H1 (cell line): ENCODE measurements at regions not wholly inside any gene's neighbourhood (a gene's known extent, or its start where the extent isn't known, plus 50 kb on each side); places are given as distances from the start of the nearest gene placed in this dataset.

Source experiments
- CTCF ChIA-PET: fragments of 300-600 bp; sonication (Branson Sonifier 250); formaldehyde crosslinking; loops from one replicate; lab custom pipeline; 2021; ENCODE audit not compliant: partially characterized antibody; lab: Charles Lee
- POLR2A ChIA-PET: fragments of 300-600 bp; sonication (Branson Sonifier 250); formaldehyde crosslinking; loops from one replicate; lab custom pipeline; 2021; ENCODE audit warnings: inconsistent platforms; ENCODE audit not compliant: partially characterized antibody; lab: Charles Lee
- DNase-seq, 2 experiments: peaks; one replicate each; pipeline versions ENCODE4 v3.0.0 to v3.0.0-alpha.2; 2010 to 2022; ENCODE audit warnings: low spot score in 2 of 2, low read depth in 1 of 2, mixed read lengths in 1 of 2
- FAIRE-seq: peaks from 2 replicates; lab custom pipeline; 2011; peaks lifted over from hg19 to GRCh38; lab: Jason Lieb, UNC
- H2AFZ ChIP-seq: 2 replicates; pipeline ENCODE4 v1.8.1; 2012; ENCODE audit warnings: low read length, inconsistent platforms
- H2AK5ac ChIP-seq: 2 replicates; pipeline ENCODE4 v1.6.1; 2013; ENCODE audit warnings: low read depth, low read length
- H2BK120ac ChIP-seq: replicated peaks from 2 replicates; pipeline ENCODE3; 2013; ENCODE audit warnings: low read depth, low read length, inconsistent platforms
- H2BK12ac ChIP-seq: 2 replicates; pipeline ENCODE4 v1.6.1; 2013; ENCODE audit warnings: low read depth, low read length
- H2BK15ac ChIP-seq: 2 replicates; pipeline ENCODE4 v1.6.1; 2013; ENCODE audit warnings: low read length
- H2BK20ac ChIP-seq: 2 replicates; pipeline ENCODE4 v1.6.1; 2013; ENCODE audit warnings: low read length
- H2BK5ac ChIP-seq: 2 replicates; pipeline ENCODE4 v1.6.1; 2013; ENCODE audit warnings: low read depth, low read length
- H3K14ac ChIP-seq: 2 replicates; pipeline ENCODE4 v1.6.1; 2013; ENCODE audit warnings: inconsistent platforms; ENCODE audit not compliant: insufficient read length
- H3K18ac ChIP-seq: 2 replicates; pipeline ENCODE4 v1.6.1; 2013; ENCODE audit warnings: low read length; ENCODE audit errors: extremely low read depth
- H3K23ac ChIP-seq: 2 replicates; pipeline ENCODE4 v1.6.1; 2013; ENCODE audit warnings: inconsistent platforms; ENCODE audit not compliant: insufficient read length
- H3K23me2 ChIP-seq: 2 replicates; pipeline ENCODE4 v1.6.1; 2013; ENCODE audit warnings: low read depth, low read length
- H3K27ac ChIP-seq: 2 replicates; pipeline ENCODE4 v1.6.1; 2011; ENCODE audit warnings: low read depth, low read length, inconsistent platforms
- H3K27me3 ChIP-seq, 4 experiments: replicated peaks in 1 of 4; 1 replicate in 1 of 4; 2 replicates in 3 of 4; pipeline versions ENCODE4 v1.6.1 to v1.8.1; 2011 to 2013; ENCODE audit warnings: low read length in 3 of 4, mild to moderate bottlenecking in 3 of 4, inconsistent platforms in 2 of 4, mixed read lengths in 2 of 4, moderate library complexity in 1 of 4; ENCODE audit not compliant: control insufficient read depth in 3 of 4, insufficient read depth in 3 of 4; ENCODE audit errors: extremely low read depth in 1 of 4
- H3K36me3 ChIP-seq, 4 experiments: 2 replicates each; pipeline versions ENCODE4 v1.6.1 to v1.8.1; 2011 to 2013; ENCODE audit warnings: mild to moderate bottlenecking in 4 of 4, low read length in 3 of 4, moderate library complexity in 2 of 4, control low read depth in 1 of 4, inconsistent platforms in 1 of 4; ENCODE audit not compliant: insufficient read depth in 4 of 4, control insufficient read depth in 2 of 4
- H3K4ac ChIP-seq: replicated peaks from 2 replicates; pipeline ENCODE3; 2013; ENCODE audit warnings: low read length, low read depth, mixed read lengths, inconsistent platforms; ENCODE audit not compliant: insufficient read length
- H3K4me1 ChIP-seq, 4 experiments: replicated peaks in 1 of 4; 1 replicate in 1 of 4; 2 replicates in 3 of 4; pipeline versions ENCODE4 v1.6.1 to v1.8.1; 2011 to 2013; ENCODE audit warnings: low read length in 3 of 4, inconsistent platforms in 2 of 4, mixed read lengths in 1 of 4; ENCODE audit not compliant: insufficient read depth in 4 of 4, control insufficient read depth in 3 of 4
- H3K4me2 ChIP-seq, 2 experiments: 2 replicates each; pipeline versions ENCODE4 v1.6.1 to v1.8.1; 2011 to 2013; ENCODE audit warnings: low read depth in 2 of 2, low read length in 2 of 2, control low read depth in 1 of 2, inconsistent platforms in 1 of 2, mild to moderate bottlenecking in 1 of 2; ENCODE audit not compliant: insufficient read depth in 1 of 2
- H3K4me3 ChIP-seq, 4 experiments: fragments of 200-600, 300-600 bp in 1 of 4; sonication (generic), shearing (Covaris generic), sonication (Bioruptor Twin) in 1 of 4; 2 replicates each; pipeline versions ENCODE4 v1.5.1 to v1.8.1; 2011 to 2016; ENCODE audit warnings: low read length in 4 of 4, low read depth in 3 of 4, control low read depth in 2 of 4, inconsistent platforms in 2 of 4, mild to moderate bottlenecking in 2 of 4, mixed read lengths in 1 of 4, moderate library complexity in 1 of 4; ENCODE audit not compliant: insufficient read depth in 2 of 4; ENCODE audit errors: extremely low read depth in 1 of 4
- H3K56ac ChIP-seq: replicated peaks from 2 replicates; pipeline ENCODE3; 2013; ENCODE audit warnings: low read depth, mild to moderate bottlenecking, mixed read lengths, low read length, inconsistent platforms; ENCODE audit not compliant: insufficient read length
- H3K79me1 ChIP-seq: 2 replicates; pipeline ENCODE4 v1.6.1; 2013; ENCODE audit warnings: low read depth, low read length, control low read depth
- H3K79me2 ChIP-seq, 2 experiments: 2 replicates each; pipeline versions ENCODE4 v1.6.1 to v1.8.1; 2012 to 2013; ENCODE audit warnings: low read length in 2 of 2, mild to moderate bottlenecking in 2 of 2, inconsistent platforms in 1 of 2; ENCODE audit not compliant: insufficient read depth in 2 of 2, control insufficient read depth in 1 of 2
- H3K9ac ChIP-seq, 4 experiments: replicated peaks in 1 of 4; 1 replicate in 1 of 4; 2 replicates in 3 of 4; pipeline versions ENCODE4 v1.6.1 to v1.8.1; 2011 to 2013; ENCODE audit warnings: low read depth in 3 of 4, low read length in 3 of 4, control low read depth in 2 of 4, mild to moderate bottlenecking in 2 of 4, moderate library complexity in 2 of 4, inconsistent platforms in 1 of 4; ENCODE audit errors: extremely low read depth in 1 of 4
- H3K9me3 ChIP-seq, 2 experiments: 2 replicates each; pipeline versions ENCODE4 v1.6.1 to v1.8.1; 2012 to 2013; ENCODE audit warnings: mild to moderate bottlenecking in 2 of 2, moderate library complexity in 2 of 2, control low read depth in 1 of 2, inconsistent platforms in 1 of 2, low read depth in 1 of 2, low read length in 1 of 2, mixed read lengths in 1 of 2; ENCODE audit not compliant: insufficient read depth in 2 of 2
- H4K20me1 ChIP-seq, 2 experiments: replicated peaks in 1 of 2; 2 replicates each; pipeline versions ENCODE3 to v1.8.1; 2011 to 2013; ENCODE audit warnings: inconsistent platforms in 2 of 2, low read length in 2 of 2, mild to moderate bottlenecking in 1 of 2; ENCODE audit not compliant: insufficient read depth in 2 of 2, control insufficient read depth in 1 of 2
- H4K5ac ChIP-seq: 2 replicates; pipeline ENCODE4 v1.6.1; 2013; ENCODE audit warnings: low read length, low read depth, mixed read lengths, inconsistent platforms; ENCODE audit not compliant: insufficient read length
- H4K8ac ChIP-seq: 2 replicates; pipeline ENCODE4 v1.8.0; 2013; ENCODE audit warnings: mild to moderate bottlenecking, moderate library complexity, low read length, inconsistent platforms; ENCODE audit not compliant: insufficient read depth; ENCODE audit errors: extremely low read depth
- H4K91ac ChIP-seq: replicated peaks from 2 replicates; pipeline ENCODE3; 2013; ENCODE audit warnings: low read length, mixed read lengths, inconsistent platforms; ENCODE audit not compliant: insufficient read length
- ASH2L ChIP-seq: fragments of 200-600, 300-600 bp; sonication (generic); IDR thresholded peaks from one replicate; pipeline ENCODE4 v1.7.1; 2017; ENCODE audit warnings: low read length
- ATF3 ChIP-seq: IDR thresholded peaks from 2 replicates; pipeline ENCODE4 v1.6.1; 2011; ENCODE audit warnings: low read depth, mild to moderate bottlenecking, low read length; ENCODE audit not compliant: insufficient read depth
- BACH1 ChIP-seq: IDR thresholded peaks from 2 replicates; pipeline ENCODE4 v1.6.1; 2012; ENCODE audit warnings: low read length, improper control_type of control experiment
- CEBPB ChIP-seq: IDR thresholded peaks from 2 replicates; pipeline ENCODE4 v1.6.1; 2012; ENCODE audit warnings: low read depth, low read length
- CTBP2 ChIP-seq: IDR thresholded peaks from 2 replicates; pipeline ENCODE4 v1.7.0; 2011; ENCODE audit warnings: borderline replicate concordance, mild to moderate bottlenecking, moderate library complexity, mixed read lengths, low read length; ENCODE audit not compliant: insufficient read depth, insufficient read length
- FOSL1 ChIP-seq: IDR thresholded peaks from 2 replicates; pipeline ENCODE4 v1.6.1; 2011; ENCODE audit warnings: mild to moderate bottlenecking, low read depth, low read length, moderate library complexity; ENCODE audit not compliant: insufficient read depth
- GTF2F1 ChIP-seq: IDR thresholded peaks from 2 replicates; pipeline ENCODE4 v1.6.1; 2012; ENCODE audit warnings: low read depth, low read length, improper control_type of control experiment, borderline replicate concordance
- MAX ChIP-seq: IDR thresholded peaks from 2 replicates; pipeline ENCODE4 v1.6.1; 2012; ENCODE audit warnings: inconsistent platforms
- NANOG ChIP-seq: IDR thresholded peaks from 2 replicates; pipeline ENCODE4 v1.6.1; 2011; ENCODE audit warnings: low read length, low read depth, mild to moderate bottlenecking, inconsistent platforms; ENCODE audit not compliant: insufficient read depth, poor library complexity, severe bottlenecking
- SAP30 ChIP-seq: fragments of 300-600 bp; sonication (generic); IDR thresholded peaks from 2 replicates; pipeline ENCODE4 v1.7.1; 2012; ENCODE audit warnings: low read length, moderate library complexity, mild to moderate bottlenecking, inconsistent platforms; ENCODE audit not compliant: insufficient read depth, insufficient replicate concordance
- SIX5 ChIP-seq: IDR thresholded peaks from 2 replicates; pipeline ENCODE4 v1.6.1; 2011; ENCODE audit warnings: mild to moderate bottlenecking, low read depth, low read length
- TCF12 ChIP-seq: IDR thresholded peaks from 2 replicates; pipeline ENCODE4 v1.6.1; 2011; ENCODE audit warnings: low read depth, mild to moderate bottlenecking, low read length
- WGBS, 2 experiments: shearing (Covaris generic) in 1 of 2; methylation state at CpG; one replicate each; pipeline versions ENCODE4 v1.1.6 to v1.1.7; 2013 to 2015; ENCODE audit warnings: low lambda C conversion rate in 2 of 2, mixed read lengths in 2 of 2, inconsistent platforms in 1 of 2, low coverage in 1 of 2, missing lambda C conversion rate in 1 of 2; ENCODE audit not compliant: insufficient replicate concordance in 2 of 2, insufficient coverage in 1 of 2, insufficient read length in 1 of 2; ENCODE audit errors: extremely low coverage in 1 of 2, missing lambda C conversion rate in 1 of 2; 5-methylcytosine and 5-hydroxymethylcytosine counted together

GRCh38 chr4:64144994-64145393 is 264.3 kb downstream of the TECRL start:
- no peak overlapping the region for H2BK15ac ChIP-seq
- no peak overlapping the region for H3K4me2 ChIP-seq
- H2BK12ac ChIP-seq, result no peak overlapping the region
- no peak overlapping the region for H3K23ac ChIP-seq
- H3K9ac ChIP-seq, result no peak overlapping the region
- no peak overlapping the region for H4K8ac ChIP-seq
- DNase-seq (no peak), FAIRE-seq (no peak)
- no peak overlapping the region for H2AFZ ChIP-seq
- H2AK5ac ChIP-seq, result no peak overlapping the region
- no peak overlapping the region for H2BK120ac ChIP-seq
- no peak overlapping the region for H3K56ac ChIP-seq
- ChIA-PET POLR2A (no interaction called here), CTCF (no interaction called here)
- H3K79me1 ChIP-seq, result no peaks in the 10 kb centered on the region
- H3K4ac ChIP-seq, result no peak overlapping the region
- H3K4me1 ChIP-seq, result no peaks in the 10 kb centered on the region
- TF ChIP-seq TCF12 (no peak), BACH1 (no peak), NANOG (no peak), ASH2L (no peak), CEBPB (no peak), MAX (no peak), SAP30 (no peak), CTBP2 (no peak), SIX5 (no peak), GTF2F1 (no peak), FOSL1 (no peak), ATF3 (no peak)
- no peak overlapping the region for H4K5ac ChIP-seq
- H3K36me3 ChIP-seq, result no peaks in the 10 kb centered on the region
- no peak overlapping the region for H2BK5ac ChIP-seq
- H3K4me3 ChIP-seq, result no peak overlapping the region
- no peak overlapping the region for H3K14ac ChIP-seq
- no peak overlapping the region for H4K91ac ChIP-seq
- no peak overlapping the region for H3K27ac ChIP-seq
- H3K79me2 ChIP-seq, result no peaks in the 10 kb centered on the region
- WGBS, 2 experiments, result 100% methylated on average over 1 of the region's 1 CpG; no CpG with 5 or more reads in 1 of the 2 experiments
- H3K18ac ChIP-seq, result no peak overlapping the region
- H4K20me1 ChIP-seq, result no peaks in the 10 kb centered on the region
- peaks cover 0 to 5% of the 10 kb centered on the region in 2 experiments; a peak in 3 of 4 replicates for H3K9me3 ChIP-seq
- H3K27me3 ChIP-seq, result no peaks in the 10 kb centered on the region
- H2BK20ac ChIP-seq, result no peak overlapping the region
- H3K23me2 ChIP-seq, result no peaks in the 10 kb centered on the region
